GM19438 (cell line): ENCODE measurements at regions not wholly inside any gene's neighbourhood (a gene's known extent, or its start where the extent isn't known, plus 50 kb on each side); places are given as distances from the start of the nearest gene placed in this dataset.
A peak's percentile ranks its signal among the peaks of the same experiment; 100 is the strongest.
"Not testable (repeated sequence)": the region's sequence is repeated elsewhere in the genome, so short reads cannot be mapped to it uniquely, and the experiment has no call there.

Experiments used
- ATAC-seq: cut with Tn5 transposase; IDR thresholded peaks from one replicate; pipeline ENCODE4 v1.9.1; 2021; ENCODE audit warnings: low read depth; ENCODE audit not compliant: unreplicated experiment

- no peak for ATAC-seq
Observed at GRCh38 chr2:7094231-7094741, 177.1 kb downstream of the RNF144A start.

GRCh38 chr2:7096726-7097352, 179.6 kb downstream of the RNF144A start:
- ATAC-seq, result no peak

GRCh38 chr2:7097353-7097895, 180.2 kb downstream of the RNF144A start:
- ATAC-seq, result peak; percentile 91

DNA sequence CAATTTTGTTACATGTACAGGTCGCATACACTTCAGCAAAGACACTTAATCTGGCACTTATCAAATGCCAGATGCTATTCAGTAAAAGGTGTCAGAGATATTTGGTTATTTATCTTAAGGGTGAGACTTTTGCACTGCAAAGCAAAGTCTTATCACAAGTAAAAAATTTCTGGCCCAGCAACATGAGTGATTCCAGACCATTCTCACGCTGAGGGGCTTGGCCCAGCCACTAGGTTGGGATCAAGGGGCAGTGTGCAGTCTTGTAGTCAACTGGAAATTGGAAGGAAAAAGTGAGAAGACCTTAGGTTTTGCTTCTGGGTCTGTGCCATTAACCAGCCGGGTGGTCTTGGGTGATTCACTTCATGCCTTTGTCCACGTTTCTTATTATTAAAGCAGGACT, 181.6 kb downstream of the RNF144A start:
- no peak for ATAC-seq

DNA sequence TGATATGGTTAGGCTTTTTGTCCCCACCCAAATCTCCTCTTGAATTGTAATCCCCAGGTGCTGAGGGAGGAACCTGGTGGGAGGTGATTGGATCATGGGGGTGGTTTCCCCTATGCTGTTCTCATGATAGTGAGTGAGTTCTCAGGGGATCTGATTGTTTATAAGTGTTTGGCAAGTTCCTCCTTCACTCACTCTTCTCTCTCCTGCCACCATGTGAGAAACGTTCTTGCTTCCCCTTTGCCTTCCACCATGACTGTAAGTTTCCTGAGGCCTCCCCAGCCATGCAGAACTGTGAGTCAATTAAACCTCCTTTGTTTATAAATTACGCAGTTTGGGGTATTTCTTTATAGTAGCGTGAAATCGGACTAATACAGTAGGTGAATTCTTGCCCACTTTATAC, 182.5 kb downstream of the RNF144A start:
- ATAC-seq, result not testable (repeated sequence)

DNA sequence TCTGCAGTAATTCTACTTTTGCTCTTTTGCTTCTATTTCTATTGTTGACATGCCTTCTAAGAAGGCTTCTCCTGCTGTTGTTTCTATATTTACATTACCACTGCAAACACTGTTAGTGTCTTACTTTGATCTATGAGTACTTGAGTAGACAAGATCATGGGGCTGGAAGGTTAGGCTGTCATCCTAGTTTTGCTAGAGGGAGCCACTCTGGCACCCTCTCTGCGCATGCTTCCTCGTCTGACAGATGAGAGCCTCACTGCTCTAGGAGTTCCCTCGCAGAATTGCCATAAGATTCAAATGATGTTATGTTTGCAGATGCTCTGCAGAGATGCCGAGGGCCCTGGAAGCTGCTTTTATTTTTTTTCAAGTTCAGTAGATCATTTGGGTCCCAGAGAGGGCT, 185.6 kb downstream of the RNF144A start:
- no peak for ATAC-seq

DNA sequence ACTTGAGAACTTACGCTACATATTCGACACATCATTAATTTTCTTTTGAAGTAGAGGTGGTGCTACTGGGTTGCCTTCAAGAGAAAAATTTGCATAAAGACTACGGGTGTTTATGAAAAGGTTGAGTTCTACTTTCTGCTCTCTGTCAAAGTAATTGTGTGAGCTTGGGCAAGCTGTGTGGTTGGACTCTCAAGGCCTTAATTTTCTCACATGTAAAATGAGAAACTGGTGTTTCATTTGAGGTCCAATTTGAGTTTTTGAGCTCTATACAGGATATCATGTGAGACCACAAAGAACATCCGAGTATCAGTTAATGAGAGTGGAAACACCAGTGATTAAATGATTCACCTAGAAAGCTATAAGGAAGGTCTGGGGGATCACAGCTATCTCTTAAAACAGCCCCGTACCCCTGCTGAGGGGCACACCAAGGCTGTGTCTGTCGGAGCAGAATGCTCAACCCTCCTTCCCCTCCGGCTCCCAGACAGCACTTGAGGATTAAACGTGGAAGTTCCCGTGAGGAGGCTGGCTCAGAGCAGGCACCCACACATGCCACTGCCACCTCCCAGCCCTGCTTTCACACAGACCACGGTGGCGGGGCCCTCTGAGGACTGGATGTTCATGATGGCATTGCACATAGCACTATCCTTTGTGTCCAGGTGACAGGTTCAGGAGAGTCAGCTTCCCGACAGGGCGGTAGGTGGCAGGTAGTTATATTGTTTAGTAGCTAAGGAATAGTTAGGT, 191.8 kb downstream of the RNF144A start:
- ATAC-seq, result peak; percentile 68

DNA sequence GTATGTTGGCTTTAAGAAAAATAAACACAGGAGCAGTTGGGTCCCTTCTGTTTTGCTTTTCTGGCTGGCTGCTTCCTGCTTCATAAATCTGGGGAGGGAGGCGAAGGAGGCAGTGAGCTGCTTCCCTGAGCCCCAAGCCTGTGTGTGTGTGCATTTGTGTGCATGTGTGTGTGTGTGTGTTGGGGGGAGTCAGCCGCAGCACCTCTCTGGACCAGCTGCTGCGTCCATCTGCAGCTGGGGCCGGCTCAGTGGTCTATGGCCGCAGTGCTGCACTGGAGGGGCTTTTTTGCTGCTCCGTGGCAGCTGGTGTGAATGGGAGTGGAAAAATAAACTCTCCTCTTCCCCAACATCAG, 192.3 kb downstream of the RNF144A start:
- ATAC-seq, result no peak

- ATAC-seq, result no peak
Observed at GRCh38 chr2:7111626-7112025, 194.4 kb downstream of the RNF144A start.

GRCh38 chr2:7115364-7115763, 198.2 kb downstream of the RNF144A start:
- no peak for ATAC-seq

DNA sequence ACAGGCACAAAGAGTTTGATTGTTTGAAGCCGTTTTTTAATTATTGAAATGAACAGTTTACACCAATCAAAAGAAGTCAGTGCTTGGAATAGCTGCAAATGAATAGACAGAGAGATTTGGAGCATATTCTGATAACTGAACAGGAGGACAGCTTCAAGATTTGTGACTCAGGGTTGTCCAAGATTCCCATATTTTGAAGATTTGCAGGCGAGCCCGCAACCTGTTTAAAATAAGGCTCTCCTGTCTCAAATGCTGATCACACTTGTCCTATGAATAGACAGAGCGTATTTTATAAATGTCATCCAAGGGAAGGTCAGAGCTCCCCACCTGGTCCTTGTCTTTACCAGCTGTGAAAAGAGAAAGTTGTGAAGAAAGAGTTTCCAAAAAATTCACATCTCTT, 198.7 kb downstream of the RNF144A start:
- ATAC-seq, result no peak

- ATAC-seq, result no peak
Observed at GRCh38 chr2:7116511-7116910, 199.3 kb downstream of the RNF144A start.

DNA sequence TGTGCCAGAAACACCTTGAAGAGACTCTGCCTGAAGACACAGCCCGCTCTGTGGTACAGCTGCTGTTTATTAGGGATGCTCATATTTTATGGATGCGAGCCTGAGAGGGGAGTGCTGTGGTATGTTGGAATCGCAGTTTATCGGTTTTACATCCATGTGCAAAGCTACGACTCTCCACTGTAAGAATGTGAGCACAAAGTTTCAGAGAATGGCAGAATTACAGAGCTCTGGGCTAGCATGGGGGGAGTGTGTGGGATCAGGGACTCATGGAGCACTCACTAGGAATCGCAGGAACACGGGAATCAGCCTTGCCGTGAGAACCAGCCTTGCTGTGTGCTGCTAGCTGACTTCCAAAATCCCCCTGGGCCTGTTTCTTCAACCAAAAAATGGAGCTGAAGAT, 199.9 kb downstream of the RNF144A start:
- no peak for ATAC-seq

DNA sequence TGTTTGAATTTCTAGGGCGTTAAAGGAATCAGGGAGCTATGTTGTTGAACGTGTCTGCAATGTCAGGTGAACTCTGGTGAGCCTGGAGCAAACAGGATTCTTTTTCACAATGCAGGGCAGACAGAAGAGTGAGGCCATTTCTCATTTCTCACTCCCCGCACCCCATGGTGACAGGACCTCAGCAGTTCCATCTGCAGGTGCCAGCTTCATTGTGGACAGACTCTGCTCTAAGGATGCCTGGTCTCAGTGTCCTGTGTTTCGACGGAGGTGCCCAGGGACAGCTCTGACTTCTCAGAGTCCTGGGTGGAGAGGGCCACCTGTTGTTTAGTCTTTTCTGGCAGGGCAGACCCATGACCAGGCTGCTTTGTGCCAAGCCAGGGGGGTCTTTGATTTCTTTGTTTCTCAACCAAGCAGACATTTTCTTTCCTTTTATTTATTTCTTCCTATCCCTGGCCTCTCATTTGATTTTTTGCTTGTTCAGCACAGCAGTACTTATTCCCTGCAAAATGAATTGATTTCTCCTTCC, 201.5 kb downstream of the RNF144A start:
- no peak for ATAC-seq

DNA sequence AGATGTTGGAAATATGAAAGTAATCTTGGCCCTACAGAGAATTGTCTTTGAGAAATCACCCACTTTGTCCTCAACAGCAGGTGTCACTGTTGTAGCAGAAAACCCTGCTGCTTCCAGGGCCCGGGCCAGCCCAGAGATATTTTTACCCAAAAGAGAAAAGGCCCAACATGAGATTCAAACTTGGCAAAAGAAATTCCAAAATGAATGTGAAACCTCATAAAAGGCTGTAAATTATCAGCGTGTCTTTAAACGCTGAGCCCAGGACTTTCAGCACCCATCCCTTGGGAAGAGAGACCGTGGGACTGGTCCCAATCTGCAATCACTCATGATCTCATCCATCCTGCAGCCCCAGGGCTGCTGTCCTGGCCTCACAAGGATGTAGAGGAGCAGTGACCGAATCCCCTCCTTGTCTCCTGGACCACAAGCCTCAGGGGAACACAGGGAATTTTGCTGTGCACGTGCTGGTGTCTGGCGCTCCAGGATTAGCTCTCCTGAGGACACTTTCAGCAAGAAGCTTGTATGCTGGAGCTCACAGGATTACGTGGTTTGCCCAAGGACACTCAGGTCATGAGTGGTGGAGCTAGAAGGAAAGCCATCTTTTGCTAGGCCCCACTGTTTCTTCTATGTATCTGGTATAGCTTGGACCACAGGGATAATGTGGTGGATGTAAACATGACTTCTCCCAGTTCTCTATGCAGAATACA, 202.1 kb downstream of the RNF144A start:
- ATAC-seq, result no peak

GRCh38 chr2:7121851-7122250, 204.6 kb downstream of the RNF144A start:
- no peak for ATAC-seq

DNA sequence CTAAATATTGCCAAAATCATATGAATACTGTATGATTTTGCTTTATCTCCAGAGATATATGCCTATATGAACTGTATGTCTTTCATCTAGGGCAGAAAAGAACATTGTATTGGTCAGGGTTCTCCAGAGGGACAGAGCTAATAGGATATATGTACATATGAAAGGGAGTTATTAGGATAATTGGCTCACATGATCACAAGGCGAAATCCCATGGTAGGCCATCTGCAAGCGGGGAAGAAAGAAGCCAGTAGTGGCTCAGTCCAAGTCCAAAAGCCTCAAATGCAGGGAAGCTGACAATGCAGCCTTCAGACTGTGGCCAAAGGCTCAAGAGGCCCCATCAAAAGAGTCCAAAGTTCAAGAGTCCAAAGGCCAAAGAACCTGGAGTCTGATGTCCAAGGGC, 209.9 kb downstream of the RNF144A start:
- no peak for ATAC-seq

DNA sequence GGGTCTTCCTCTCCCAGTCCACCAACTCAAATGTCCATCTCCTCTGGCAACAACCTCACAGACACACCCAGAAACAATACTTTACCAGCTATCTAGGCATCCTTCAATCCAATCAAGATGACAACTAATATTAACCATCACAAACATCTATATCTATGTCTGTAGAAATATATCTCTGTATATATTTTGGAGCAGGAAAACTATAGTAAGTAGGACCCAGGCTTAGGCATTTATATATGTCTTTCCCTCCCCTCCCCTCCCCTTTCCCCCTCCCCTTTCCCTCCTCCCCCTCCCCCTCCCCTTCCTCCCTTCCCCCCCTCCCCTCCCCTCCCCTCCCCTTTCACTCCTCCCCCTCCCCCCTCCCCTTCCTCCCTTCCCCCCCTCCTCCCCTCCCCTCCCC, 210.5 kb downstream of the RNF144A start:
- no peak for ATAC-seq

GRCh38 chr2:7131261-7131660, 214.0 kb downstream of the RNF144A start:
- no peak for ATAC-seq

- no peak for ATAC-seq
Observed at GRCh38 chr2:7132753-7133152, 215.5 kb downstream of the RNF144A start.

- no peak for ATAC-seq
Observed at GRCh38 chr2:7133521-7133920, 216.3 kb downstream of the RNF144A start.
